Osteoblast (primary cell): ENCODE measurements at regions not wholly inside any gene's neighbourhood (a gene's known extent, or its start where the extent isn't known, plus 50 kb on each side); places are given as distances from the start of the nearest gene placed in this dataset.
"Not testable (repeated sequence)": the region's sequence is repeated elsewhere in the genome, so short reads cannot be mapped to it uniquely, and the experiment has no call there.

Experiments used
- DNase-seq: peaks from one replicate; pipeline ENCODE4 v3.0.0; 2011; ENCODE audit warnings: low spot score, mixed read lengths; ENCODE audit not compliant: insufficient read length; ENCODE audit errors: missing footprints
- H2AFZ ChIP-seq: 2 replicates; pipeline ENCODE4 v1.6.0; 2011; ENCODE audit warnings: mild to moderate bottlenecking, low read length
- H3K27ac ChIP-seq: 2 replicates; pipeline ENCODE4 v1.5.1; 2011; ENCODE audit warnings: mild to moderate bottlenecking, low read depth, low read length, moderate library complexity
- H3K27me3 ChIP-seq: 2 replicates; pipeline ENCODE4 v1.6.0; 2012; ENCODE audit warnings: mild to moderate bottlenecking, control low read depth, inconsistent platforms, low read length, moderate library complexity; ENCODE audit not compliant: insufficient read depth
- H3K36me3 ChIP-seq: 2 replicates; pipeline ENCODE4 v1.5.1; 2011; ENCODE audit warnings: mild to moderate bottlenecking, low read length, control low read depth, moderate library complexity; ENCODE audit not compliant: insufficient read depth
- H3K4me1 ChIP-seq: 2 replicates; pipeline ENCODE4 v1.5.1; 2011; ENCODE audit warnings: mild to moderate bottlenecking, low read length, control low read depth, moderate library complexity; ENCODE audit not compliant: insufficient read depth
- H3K4me2 ChIP-seq: 2 replicates; pipeline ENCODE4 v1.6.0; 2011; ENCODE audit warnings: mild to moderate bottlenecking, low read length; ENCODE audit not compliant: insufficient read depth
- H3K4me3 ChIP-seq: fragments of 200-600 bp; sonication (generic); 3 replicates; pipeline ENCODE4 v1.5.1; 2012; ENCODE audit warnings: mild to moderate bottlenecking, low read length, inconsistent platforms; ENCODE audit not compliant: insufficient read depth
- H3K79me2 ChIP-seq: 2 replicates; pipeline ENCODE4 v1.6.0; 2012; ENCODE audit warnings: mild to moderate bottlenecking, low read length, control low read depth, inconsistent platforms; ENCODE audit not compliant: insufficient read depth
- H3K9me3 ChIP-seq: 2 replicates; pipeline ENCODE4 v1.5.1; 2011; ENCODE audit warnings: low read depth, low read length, control low read depth
- H4K20me1 ChIP-seq: 2 replicates; pipeline ENCODE4 v1.6.0; 2012; ENCODE audit warnings: mild to moderate bottlenecking, low read length, control low read depth; ENCODE audit not compliant: insufficient read depth
- TF ChIP-seq, protein P1 (sequence below): IDR thresholded peaks from 2 replicates; pipeline ENCODE4 v1.5.1; 2011; ENCODE audit warnings: mild to moderate bottlenecking, low read depth, low read length, moderate library complexity; ENCODE audit errors: extremely low read depth

DNA sequence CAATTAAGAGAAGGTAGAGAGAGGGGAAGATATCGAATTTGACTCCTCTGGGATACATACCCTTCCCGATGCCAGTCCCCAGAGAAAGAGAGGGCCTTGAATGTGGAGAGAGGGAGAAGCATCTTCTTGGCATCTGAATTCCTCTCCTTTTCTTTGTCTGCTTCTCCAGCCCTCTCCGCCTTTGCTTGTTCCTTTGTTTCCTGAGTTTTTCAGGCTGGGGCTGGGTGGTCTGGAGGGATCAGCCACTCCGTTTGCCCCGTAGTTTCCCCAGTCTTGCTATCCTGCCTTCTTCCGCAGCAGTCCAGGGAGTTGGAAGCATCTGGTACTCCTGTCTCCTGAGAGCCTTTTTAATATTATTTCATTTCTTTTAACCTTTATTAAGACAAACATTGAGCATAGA, 107.1 kb upstream of the CADM1 start:
- DNase-seq, result no peak
- Histone ChIP-seq H3K79me2 (no peaks in the 10 kb centered on the region), H3K36me3 (no peaks in the 10 kb centered on the region), H3K4me1 (peaks cover 9% of the 10 kb centered on the region), H3K27me3 (peaks cover 4% of the 10 kb centered on the region), H4K20me1 (no peaks in the 10 kb centered on the region), H3K27ac (no peak overlapping the region), H2AFZ (no peak overlapping the region), H3K4me2 (no peak overlapping the region), H3K9me3 (no peaks in the 10 kb centered on the region), H3K4me3 (no peak overlapping the region)
- TF ChIP-seq, protein P1, sequence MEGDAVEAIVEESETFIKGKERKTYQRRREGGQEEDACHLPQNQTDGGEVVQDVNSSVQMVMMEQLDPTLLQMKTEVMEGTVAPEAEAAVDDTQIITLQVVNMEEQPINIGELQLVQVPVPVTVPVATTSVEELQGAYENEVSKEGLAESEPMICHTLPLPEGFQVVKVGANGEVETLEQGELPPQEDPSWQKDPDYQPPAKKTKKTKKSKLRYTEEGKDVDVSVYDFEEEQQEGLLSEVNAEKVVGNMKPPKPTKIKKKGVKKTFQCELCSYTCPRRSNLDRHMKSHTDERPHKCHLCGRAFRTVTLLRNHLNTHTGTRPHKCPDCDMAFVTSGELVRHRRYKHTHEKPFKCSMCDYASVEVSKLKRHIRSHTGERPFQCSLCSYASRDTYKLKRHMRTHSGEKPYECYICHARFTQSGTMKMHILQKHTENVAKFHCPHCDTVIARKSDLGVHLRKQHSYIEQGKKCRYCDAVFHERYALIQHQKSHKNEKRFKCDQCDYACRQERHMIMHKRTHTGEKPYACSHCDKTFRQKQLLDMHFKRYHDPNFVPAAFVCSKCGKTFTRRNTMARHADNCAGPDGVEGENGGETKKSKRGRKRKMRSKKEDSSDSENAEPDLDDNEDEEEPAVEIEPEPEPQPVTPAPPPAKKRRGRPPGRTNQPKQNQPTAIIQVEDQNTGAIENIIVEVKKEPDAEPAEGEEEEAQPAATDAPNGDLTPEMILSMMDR, result no peak

DNA sequence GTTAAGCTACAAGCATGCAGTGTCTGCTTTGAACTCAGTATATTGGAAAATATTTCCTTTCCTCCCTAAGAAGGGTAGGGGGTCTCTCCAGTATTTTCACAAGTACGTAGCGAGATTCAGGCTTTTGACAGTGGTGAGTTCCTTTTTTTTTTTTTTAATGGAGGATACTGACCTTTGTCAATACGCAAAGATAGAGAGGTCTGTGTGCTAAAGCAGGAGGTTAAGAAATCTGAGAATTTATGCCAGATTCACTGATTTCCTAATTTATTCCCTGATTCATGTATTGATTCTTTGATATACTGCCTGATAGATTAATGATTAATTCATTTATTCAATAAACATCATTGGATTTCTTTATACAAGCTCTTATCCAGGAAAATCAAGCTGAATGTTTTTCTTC, 106.7 kb upstream of the CADM1 start:
- no peak for DNase-seq
- Histone ChIP-seq H2AFZ (no peak overlapping the region), H3K4me1 (peaks cover 9% of the 10 kb centered on the region), H3K4me3 (no peak overlapping the region), H3K9me3 (no peaks in the 10 kb centered on the region), H3K79me2 (no peaks in the 10 kb centered on the region), H3K36me3 (no peaks in the 10 kb centered on the region), H3K27me3 (peaks cover 4% of the 10 kb centered on the region), H3K4me2 (no peak overlapping the region), H4K20me1 (no peaks in the 10 kb centered on the region), H3K27ac (no peak overlapping the region)
- TF ChIP-seq, protein P1, result no peak

DNA sequence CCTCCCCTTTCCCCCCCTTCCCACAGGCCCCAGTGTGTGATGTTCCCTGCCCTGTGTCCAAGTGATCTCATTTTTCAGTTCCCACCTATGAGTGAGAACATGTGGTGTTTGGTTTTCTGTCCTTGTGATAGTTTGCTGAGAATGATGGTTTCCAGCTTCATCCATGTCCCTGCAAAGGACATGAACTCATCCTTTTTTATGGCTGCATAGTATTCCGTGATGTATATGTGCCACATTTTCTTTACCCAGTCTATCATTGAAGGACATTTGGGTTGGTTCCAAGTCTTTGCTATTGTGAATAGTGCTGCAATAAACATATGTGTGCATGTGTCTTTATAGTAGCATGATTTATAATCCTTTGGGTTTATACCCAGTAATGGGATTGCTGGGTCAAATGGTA, 106.0 kb upstream of the CADM1 start:
- H3K36me3 ChIP-seq, H3K79me2 ChIP-seq, DNase-seq, H3K27ac ChIP-seq, H4K20me1 ChIP-seq, H3K9me3 ChIP-seq, H3K4me1 ChIP-seq, H2AFZ ChIP-seq, H3K4me3 ChIP-seq, H3K4me2 ChIP-seq, H3K27me3 ChIP-seq: not testable (repeated sequence)

DNA sequence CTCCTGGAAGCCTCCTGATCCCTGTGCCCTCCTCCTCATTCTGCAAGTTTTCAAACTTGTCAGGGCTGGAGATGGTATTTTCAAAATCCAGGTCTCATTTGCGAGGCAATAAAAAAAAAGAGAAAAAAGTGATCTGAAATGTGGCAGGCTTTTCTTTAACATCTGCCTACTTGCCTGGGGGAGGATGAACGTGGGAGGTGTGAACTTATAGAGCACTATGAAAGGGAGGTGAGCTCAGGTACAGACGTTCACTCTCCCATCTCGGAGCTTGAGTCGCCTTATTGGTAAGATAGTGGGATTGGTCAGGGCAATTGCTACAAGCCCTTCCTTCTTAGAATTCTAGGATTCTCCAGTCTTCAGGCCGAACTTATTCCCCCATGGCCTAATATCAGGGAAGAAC, 104.8 kb upstream of the CADM1 start:
- Histone ChIP-seq H3K4me3 (no peak overlapping the region), H2AFZ (no peak overlapping the region), H3K9me3 (no peaks in the 10 kb centered on the region), H4K20me1 (no peaks in the 10 kb centered on the region), H3K79me2 (no peaks in the 10 kb centered on the region), H3K27me3 (peaks cover 4% of the 10 kb centered on the region), H3K36me3 (no peaks in the 10 kb centered on the region), H3K4me2 (no peak overlapping the region), H3K4me1 (peaks cover 9% of the 10 kb centered on the region), H3K27ac (no peak overlapping the region)
- no peak for DNase-seq
- TF ChIP-seq, protein P1, result no peak
